ENCODE measurements at regions not wholly inside any gene's neighbourhood (a gene's known extent, or its start where the extent isn't known, plus 50 kb on each side); places are given as distances from the start of the nearest gene placed in this dataset.
A peak's percentile ranks its signal among the peaks of the same experiment; 100 is the strongest.
"Not testable (repeated sequence)": the region's sequence is repeated elsewhere in the genome, so short reads cannot be mapped to it uniquely, and the experiment has no call there.

- ATAC-seq (replicated peaks), result no peak
- Mint-ChIP-seq H3K4me1 (ENCODE audit: low read depth in 2 of 2) (peaks cover 2 to 7% of the 10 kb centered on the region in 2 donors), H3K27ac (no peak overlapping the region), H3K9me3 (peaks cover 0 to 2% of the 10 kb centered on the region in 2 donors), H3K36me3 (ENCODE audit: insufficient read depth) (no peaks in the 10 kb centered on the region), H3K27me3 (peaks cover 26 to 37% of the 10 kb centered on the region in 2 donors), H3K4me3 (no peak overlapping the region)
- DNase-seq, result no peak
These were observed 97.0 kb upstream of the FAM20C start for GRCh38 chr7:95180-95862.

GRCh38 chr7:95863-96260 lies 96.5 kb upstream of the FAM20C start:
- Mint-ChIP-seq H3K4me1 (ENCODE audit: low read depth in 2 of 2) (peaks cover 0 to 3% of the 10 kb centered on the region in 2 donors), H3K36me3 (ENCODE audit: insufficient read depth) (no peaks in the 10 kb centered on the region), H3K27ac (no peak overlapping the region), H3K27me3 (peaks cover 26 to 37% of the 10 kb centered on the region in 2 donors), H3K9me3 (peaks cover 0 to 2% of the 10 kb centered on the region in 2 donors), H3K4me3 (no peak overlapping the region)
- no peak for ATAC-seq (replicated peaks)
- DNase-seq, result no peak

GRCh38 chr7:96861-97260 lies 95.5 kb upstream of the FAM20C start:
- Mint-ChIP-seq H3K9me3 (peaks cover 0 to 2% of the 10 kb centered on the region in 2 donors), H3K27me3 (peaks cover 26 to 37% of the 10 kb centered on the region in 2 donors), H3K27ac (no peak overlapping the region), H3K4me1 (ENCODE audit: low read depth in 2 of 2) (no peaks in the 10 kb centered on the region), H3K4me3 (no peak overlapping the region), H3K36me3 (ENCODE audit: insufficient read depth) (no peaks in the 10 kb centered on the region)
- ATAC-seq (replicated peaks) (no peak), DNase-seq (no peak)

- DNase-seq (no peak), ATAC-seq (replicated peaks) (no peak)
- H3K4me1 Mint-ChIP-seq (ENCODE audit: low read depth in 2 of 2), result peaks cover 0 to 3% of the 10 kb centered on the region in 2 donors
- no peaks in the 10 kb centered on the region for H3K36me3 Mint-ChIP-seq (ENCODE audit: insufficient read depth)
- H3K27ac Mint-ChIP-seq, result no peak overlapping the region
- no peak overlapping the region for H3K4me3 Mint-ChIP-seq
- H3K27me3 Mint-ChIP-seq, result peaks cover 22 to 34% of the 10 kb centered on the region in 2 donors
- H3K9me3 Mint-ChIP-seq, result peaks cover 0 to 2% of the 10 kb centered on the region in 2 donors
These were observed 95.0 kb upstream of the FAM20C start for GRCh38 chr7:97310-97841.

GRCh38 chr7:101146-102046 lies 91.0 kb upstream of the FAM20C start:
- peaks cover 5 to 8% of the 10 kb centered on the region in 2 donors for H3K4me1 Mint-ChIP-seq (ENCODE audit: low read depth in 2 of 2)
- DNase-seq (no peak), ATAC-seq (replicated peaks) (no peak)
- no peak overlapping the region for H3K27ac Mint-ChIP-seq
- H3K4me3 Mint-ChIP-seq, result no peak overlapping the region
- peaks cover 6% of the 10 kb centered on the region for H3K36me3 Mint-ChIP-seq (ENCODE audit: insufficient read depth)
- H3K27me3 Mint-ChIP-seq, result peaks cover 2 to 16% of the 10 kb centered on the region in 2 donors
- H3K9me3 Mint-ChIP-seq, result peaks cover 0 to 9% of the 10 kb centered on the region in 2 donors

GRCh38 chr7:102047-102711 lies 90.2 kb upstream of the FAM20C start:
- no peak for DNase-seq
- peaks cover 6% of the 10 kb centered on the region for H3K36me3 Mint-ChIP-seq (ENCODE audit: insufficient read depth)
- peak overlapping the region in 1 of 2 donors; percentile 10 for H3K4me3 Mint-ChIP-seq
- H3K9me3 Mint-ChIP-seq, result peaks cover 0 to 9% of the 10 kb centered on the region in 2 donors
- H3K27me3 Mint-ChIP-seq, result peaks cover 10 to 23% of the 10 kb centered on the region in 2 donors
- ATAC-seq (replicated peaks), result no peak
- H3K4me1 Mint-ChIP-seq (ENCODE audit: low read depth in 2 of 2), result peaks cover 5 to 8% of the 10 kb centered on the region in 2 donors
- H3K27ac Mint-ChIP-seq, result peak overlapping the region; percentile 81 to 88

GRCh38 chr7:102721-103120 lies 89.7 kb upstream of the FAM20C start:
- Mint-ChIP-seq H3K36me3 (ENCODE audit: insufficient read depth) (peaks cover 6% of the 10 kb centered on the region), H3K4me1 (ENCODE audit: low read depth in 2 of 2) (peaks cover 5 to 8% of the 10 kb centered on the region in 2 donors), H3K27me3 (peaks cover 10 to 23% of the 10 kb centered on the region in 2 donors), H3K4me3 (peak overlapping the region in 1 of 2 donors; percentile 10), H3K27ac (peak overlapping the region; percentile 81 to 88), H3K9me3 (peaks cover 0 to 9% of the 10 kb centered on the region in 2 donors)
- DNase-seq (no peak), ATAC-seq (replicated peaks) (no peak)

- H3K27me3 Mint-ChIP-seq, result peaks cover 22 to 27% of the 10 kb centered on the region in 2 donors
- H3K36me3 Mint-ChIP-seq (ENCODE audit: insufficient read depth); H3K9me3 Mint-ChIP-seq; H3K4me1 Mint-ChIP-seq (ENCODE audit: low read depth in 2 of 2): not testable (repeated sequence)
- H3K27ac Mint-ChIP-seq, result peak overlapping the region in 1 of 2 donors; percentile 81
- ATAC-seq (replicated peaks) (peak; percentile 66), DNase-seq (peak in 1 of 3 experiments; percentile 14)
- H3K4me3 Mint-ChIP-seq, result peak overlapping the region in 1 of 2 donors; percentile 50
These were observed 88.4 kb upstream of the FAM20C start for GRCh38 chr7:103981-104380.

GRCh38 chr7:105002-105401 lies 87.4 kb upstream of the FAM20C start:
- peaks cover 22 to 33% of the 10 kb centered on the region in 2 donors for H3K27me3 Mint-ChIP-seq
- no peak for DNase-seq
- H3K4me3 Mint-ChIP-seq, result no peak overlapping the region
- H3K9me3 Mint-ChIP-seq, result peaks cover 0 to 7% of the 10 kb centered on the region in 2 donors
- H3K4me1 Mint-ChIP-seq (ENCODE audit: low read depth in 2 of 2), result peaks cover 5 to 8% of the 10 kb centered on the region in 2 donors
- no peak overlapping the region for H3K27ac Mint-ChIP-seq
- ATAC-seq (replicated peaks), result no peak
- peaks cover 6% of the 10 kb centered on the region for H3K36me3 Mint-ChIP-seq (ENCODE audit: insufficient read depth)

- H3K36me3 Mint-ChIP-seq (ENCODE audit: insufficient read depth), result peaks cover 6% of the 10 kb centered on the region
- ATAC-seq (replicated peaks) (no peak), DNase-seq (no peak)
- H3K27me3 Mint-ChIP-seq, result peaks cover 31 to 44% of the 10 kb centered on the region in 2 donors
- no peak overlapping the region for H3K27ac Mint-ChIP-seq
- no peak overlapping the region for H3K4me3 Mint-ChIP-seq
- peaks cover 6 to 7% of the 10 kb centered on the region in 2 donors for H3K9me3 Mint-ChIP-seq
- peaks cover 5 to 8% of the 10 kb centered on the region in 2 donors for H3K4me1 Mint-ChIP-seq (ENCODE audit: low read depth in 2 of 2)
These were observed 86.0 kb upstream of the FAM20C start for GRCh38 chr7:106356-106755.

GRCh38 chr7:107233-107632 lies 85.1 kb upstream of the FAM20C start:
- no peak for DNase-seq
- no peak overlapping the region for H3K4me3 Mint-ChIP-seq
- H3K4me1 Mint-ChIP-seq (ENCODE audit: low read depth in 2 of 2), result peaks cover 5 to 6% of the 10 kb centered on the region in 2 donors
- ATAC-seq (replicated peaks), result no peak
- H3K27me3 Mint-ChIP-seq, result peaks cover 37 to 48% of the 10 kb centered on the region in 2 donors
- peaks cover 6% of the 10 kb centered on the region for H3K36me3 Mint-ChIP-seq (ENCODE audit: insufficient read depth)
- H3K27ac Mint-ChIP-seq, result no peak overlapping the region
- peaks cover 6 to 7% of the 10 kb centered on the region in 2 donors for H3K9me3 Mint-ChIP-seq

- Mint-ChIP-seq H3K9me3 (peaks cover 5 to 12% of the 10 kb centered on the region in 2 donors), H3K36me3 (ENCODE audit: insufficient read depth) (peaks cover 6% of the 10 kb centered on the region), H3K27me3 (peaks cover 43 to 54% of the 10 kb centered on the region in 2 donors), H3K4me3 (no peak overlapping the region), H3K4me1 (ENCODE audit: low read depth in 2 of 2) (peaks cover 2 to 5% of the 10 kb centered on the region in 2 donors), H3K27ac (no peak overlapping the region)
- DNase-seq (no peak), ATAC-seq (replicated peaks) (no peak)
These were observed 84.5 kb upstream of the FAM20C start for GRCh38 chr7:107907-108306.

- H3K27me3 Mint-ChIP-seq, result peaks cover 55 to 66% of the 10 kb centered on the region in 2 donors
- H3K27ac Mint-ChIP-seq, result no peak overlapping the region
- peaks cover 3% of the 10 kb centered on the region for H3K36me3 Mint-ChIP-seq (ENCODE audit: insufficient read depth)
- no peak overlapping the region for H3K4me3 Mint-ChIP-seq
- H3K4me1 Mint-ChIP-seq (ENCODE audit: low read depth in 2 of 2), result peaks cover 2 to 4% of the 10 kb centered on the region in 2 donors
- ATAC-seq (replicated peaks) (no peak), DNase-seq (no peak)
- H3K9me3 Mint-ChIP-seq, result peaks cover 5 to 20% of the 10 kb centered on the region in 2 donors
These were observed 83.3 kb upstream of the FAM20C start for GRCh38 chr7:109094-109493.

All from effector memory CD8-positive, alpha-beta T cell (primary cell).